T follicular helper cell (primary cell): ENCODE measurements at regions not wholly inside any gene's neighbourhood (a gene's known extent, or its start where the extent isn't known, plus 50 kb on each side); places are given as distances from the start of the nearest gene placed in this dataset.

Experiments used
- DNase-seq: peaks from one replicate; pipeline ENCODE4 v3.0.0-alpha.2; 2020; ENCODE audit warnings: low read depth

GRCh38 chr16:85173981-85174751, 61.9 kb upstream of the CIBAR2 start:
- no peak for DNase-seq

- DNase-seq: no peak
Observed at GRCh38 chr16:85174871-85175723, 62.8 kb upstream of the CIBAR2 start.

- no peak for DNase-seq
Observed at GRCh38 chr16:85175724-85176233, 63.5 kb upstream of the CIBAR2 start.

- DNase-seq: no peak
Observed at GRCh38 chr16:85176541-85177447, 64.5 kb upstream of the CIBAR2 start.

- no peak for DNase-seq
Observed at GRCh38 chr16:85177448-85177846, 65.2 kb upstream of the CIBAR2 start.

GRCh38 chr16:85178006-85178591, 65.8 kb upstream of the CIBAR2 start:
- no peak for DNase-seq

- DNase-seq: no peak
Observed at GRCh38 chr16:85178596-85178995, 66.3 kb upstream of the CIBAR2 start.

GRCh38 chr16:85179344-85180046, 67.2 kb upstream of the CIBAR2 start:
- DNase-seq: no peak

GRCh38 chr16:85180047-85180826, 68.0 kb upstream of the CIBAR2 start:
- no peak for DNase-seq

GRCh38 chr16:85180827-85181738, 68.8 kb upstream of the CIBAR2 start:
- DNase-seq: no peak

GRCh38 chr16:85181739-85182129, 69.5 kb upstream of the CIBAR2 start:
- no peak for DNase-seq

- DNase-seq: no peak
Observed at GRCh38 chr16:85182286-85182685, 70.0 kb upstream of the CIBAR2 start.

- no peak for DNase-seq
Observed at GRCh38 chr16:85182774-85183173, 70.5 kb upstream of the CIBAR2 start.

GRCh38 chr16:85183564-85183963, 71.3 kb upstream of the CIBAR2 start:
- no peak for DNase-seq

- DNase-seq: no peak
Observed at GRCh38 chr16:85184404-85184803, 72.1 kb upstream of the CIBAR2 start.

GRCh38 chr16:85185303-85186100, 73.2 kb upstream of the CIBAR2 start:
- no peak for DNase-seq

GRCh38 chr16:85187002-85187401, 74.7 kb upstream of the CIBAR2 start:
- no peak for DNase-seq

- no peak for DNase-seq
Observed at GRCh38 chr16:85187447-85187846, 75.2 kb upstream of the CIBAR2 start.
